ENCODE measurements at regions not wholly inside any gene's neighbourhood (a gene's known extent, or its start where the extent isn't known, plus 50 kb on each side); places are given as distances from the start of the nearest gene placed in this dataset.

GRCh38 chr14:83301791-83302190 lies 1768.1 kb upstream of the SEL1L start:
- no peak for TF ChIP-seq CTCF (IDR thresholded peaks at IDR 0.05)
- no peak for TF ChIP-seq POLR2A (IDR thresholded peaks at IDR 0.05)
- no peak for DNase-seq (ENCODE audit: low spot score in 2 of 2)
- H3K4me3 ChIP-seq (ENCODE audit: low read depth, poor library complexity, severe bottlenecking), result no peak overlapping the region
- WGBS, 2 donors, result 61 to 74% methylated on average over 3 of the region's 3 CpGs
- intact Hi-C loops (cut with DNase I; ENCODE audit: low total_unique reads), result no loop called here

GRCh38 chr14:83309211-83309610 lies 1775.6 kb upstream of the SEL1L start:
- WGBS, 2 donors, result 93 to 100% methylated on average over 1 of the region's 1 CpG
- intact Hi-C loops (cut with DNase I; ENCODE audit: low total_unique reads), result no loop called here
- no peak for DNase-seq (ENCODE audit: low spot score in 2 of 2)
- no peak for TF ChIP-seq CTCF (IDR thresholded peaks at IDR 0.05)
- no peak for TF ChIP-seq POLR2A (IDR thresholded peaks at IDR 0.05)
- H3K4me3 ChIP-seq (ENCODE audit: low read depth, poor library complexity, severe bottlenecking), result no peak overlapping the region

- WGBS, 2 donors, result 89 to 90% methylated on average over 3 of the region's 3 CpGs
- TF ChIP-seq POLR2A (IDR thresholded peaks at IDR 0.05) (no peak), CTCF (IDR thresholded peaks at IDR 0.05) (no peak)
- H3K4me3 ChIP-seq (ENCODE audit: low read depth, poor library complexity, severe bottlenecking), result no peak overlapping the region
- intact Hi-C loops (cut with DNase I; ENCODE audit: low total_unique reads), result no loop called here
- DNase-seq (ENCODE audit: low spot score in 2 of 2), result no peak
These were observed 1776.2 kb upstream of the SEL1L start for GRCh38 chr14:83309833-83310232.

- no peak overlapping the region for H3K4me3 ChIP-seq (ENCODE audit: low read depth, poor library complexity, severe bottlenecking)
- intact Hi-C loops (cut with DNase I; ENCODE audit: low total_unique reads), result no loop called here
- no peak for DNase-seq (ENCODE audit: low spot score in 2 of 2)
- TF ChIP-seq POLR2A (IDR thresholded peaks at IDR 0.05), result no peak
- TF ChIP-seq CTCF (IDR thresholded peaks at IDR 0.05), result no peak
- WGBS, 2 donors, result 81 to 86% methylated on average over 2 of the region's 2 CpGs
These were observed 1778.9 kb upstream of the SEL1L start for GRCh38 chr14:83312511-83312910.

- H3K4me3 ChIP-seq (ENCODE audit: low read depth, poor library complexity, severe bottlenecking), result no peak overlapping the region
- no peak for DNase-seq (ENCODE audit: low spot score in 2 of 2)
- TF ChIP-seq CTCF (IDR thresholded peaks at IDR 0.05), result no peak
- TF ChIP-seq POLR2A (IDR thresholded peaks at IDR 0.05), result no peak
- intact Hi-C loops (cut with DNase I; ENCODE audit: low total_unique reads), result no loop called here
- WGBS, 2 donors, result 31 to 42% methylated on average over 2 of the region's 2 CpGs
These were observed 1781.1 kb upstream of the SEL1L start for GRCh38 chr14:83314764-83315163.

- no peak for DNase-seq (ENCODE audit: low spot score in 2 of 2)
- intact Hi-C loops (cut with DNase I; ENCODE audit: low total_unique reads), result no loop called here
- no peak overlapping the region for H3K4me3 ChIP-seq (ENCODE audit: low read depth, poor library complexity, severe bottlenecking)
- TF ChIP-seq CTCF (IDR thresholded peaks at IDR 0.05) (no peak), POLR2A (IDR thresholded peaks at IDR 0.05) (no peak)
- WGBS, 2 donors, result 90 to 94% methylated on average over 1 of the region's 1 CpG
These were observed 1782.7 kb upstream of the SEL1L start for GRCh38 chr14:83316356-83316755.
